ENCODE measurements at regions not wholly inside any gene's neighbourhood (a gene's known extent, or its start where the extent isn't known, plus 50 kb on each side); places are given as distances from the start of the nearest gene placed in this dataset.
A peak's percentile ranks its signal among the peaks of the same experiment; 100 is the strongest.
"Not testable (repeated sequence)": the region's sequence is repeated elsewhere in the genome, so short reads cannot be mapped to it uniquely, and the experiment has no call there.

DNA sequence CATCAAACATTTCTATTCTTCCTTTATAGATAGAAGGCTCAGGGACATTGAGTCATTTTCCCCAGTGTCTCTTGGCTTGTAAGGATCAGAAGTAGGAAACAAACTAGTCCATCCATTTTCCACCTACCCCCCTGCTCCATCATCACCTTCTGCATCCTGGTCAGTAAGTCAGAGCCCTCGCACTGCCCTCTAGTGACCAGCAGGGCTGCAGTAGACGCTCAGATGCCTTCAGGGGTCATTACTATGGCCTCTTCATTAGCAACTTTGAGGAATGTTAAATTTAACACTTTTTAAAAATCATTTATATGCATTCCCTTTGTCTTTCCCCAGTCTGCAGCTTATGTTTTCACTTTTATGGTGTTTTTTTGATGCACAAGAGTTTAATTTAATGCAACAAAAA lies 228.4 kb upstream of the PRSS1 start:
- not testable (repeated sequence) for H3K27me3 Mint-ChIP-seq; H3K4me3 Mint-ChIP-seq; H3K4me1 Mint-ChIP-seq (ENCODE audit: low read depth in 2 of 2); H3K36me3 Mint-ChIP-seq (ENCODE audit: insufficient read depth); H3K9me3 Mint-ChIP-seq; DNase-seq; H3K27ac Mint-ChIP-seq; ATAC-seq (replicated peaks)

DNA sequence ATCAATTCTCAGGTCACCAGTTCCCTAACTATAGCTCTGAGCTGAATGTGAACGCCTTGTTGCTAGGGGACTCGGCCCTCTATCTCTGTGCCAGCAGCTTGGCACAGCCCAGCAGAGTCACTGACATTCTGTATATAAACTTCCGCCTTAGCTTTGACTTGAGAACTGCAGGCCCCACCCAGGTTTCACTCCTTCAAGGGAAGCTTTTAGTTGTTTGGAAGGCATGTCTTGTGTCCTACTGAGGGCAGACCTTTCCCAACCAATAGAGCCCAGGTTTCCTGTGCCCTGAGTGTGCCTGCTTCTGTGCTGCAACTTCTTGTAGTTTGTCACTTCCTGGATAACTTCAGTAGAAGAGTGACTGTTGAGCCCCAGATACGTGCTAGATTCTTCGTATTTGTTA lies 228.8 kb upstream of the PRSS1 start:
- ATAC-seq (replicated peaks): peak; percentile 43
- H3K27ac Mint-ChIP-seq: peak overlapping the region in 1 of 2 donors; percentile 13
- H3K4me1 Mint-ChIP-seq (ENCODE audit: low read depth in 2 of 2); DNase-seq; H3K36me3 Mint-ChIP-seq (ENCODE audit: insufficient read depth); H3K4me3 Mint-ChIP-seq; H3K9me3 Mint-ChIP-seq; H3K27me3 Mint-ChIP-seq: not testable (repeated sequence)

GRCh38 chr7:142519079-142520078 lies 229.9 kb upstream of the PRSS1 start:
- no peak for ATAC-seq (replicated peaks)
- Mint-ChIP-seq H3K9me3 (no peaks in the 10 kb centered on the region), H3K4me1 (ENCODE audit: low read depth in 2 of 2) (peaks cover 3 to 5% of the 10 kb centered on the region in 2 donors), H3K27me3 (peaks cover 0 to 9% of the 10 kb centered on the region in 2 donors), H3K36me3 (ENCODE audit: insufficient read depth) (no peaks in the 10 kb centered on the region), H3K27ac (peak overlapping the region; percentile 13 to 55), H3K4me3 (no peak overlapping the region)
- DNase-seq: no peak

DNA sequence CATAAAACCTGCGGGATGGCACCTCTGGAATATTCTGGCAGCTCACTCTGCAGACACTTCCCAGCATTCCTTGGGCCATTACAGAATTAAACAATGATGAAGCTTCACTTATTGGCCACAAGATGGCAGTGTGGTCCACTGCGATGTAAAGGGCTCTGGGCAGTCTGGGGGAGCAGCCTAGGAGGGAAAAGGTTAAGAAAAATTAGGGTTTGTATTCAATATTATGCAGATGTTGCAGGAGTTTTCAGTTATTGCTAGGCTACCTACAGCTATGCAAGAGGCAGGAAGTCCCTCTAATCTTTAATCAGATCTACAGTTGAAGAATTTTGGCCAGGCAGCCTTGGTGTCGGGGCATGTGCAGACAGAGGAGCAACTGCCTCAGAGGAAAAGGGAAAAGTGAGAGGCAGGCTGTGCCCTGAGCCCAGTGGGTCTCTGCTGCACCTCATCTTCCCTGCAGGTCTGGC lies 233.2 kb upstream of the PRSS1 start:
- Mint-ChIP-seq H3K4me1 (ENCODE audit: low read depth in 2 of 2) (peaks cover 3 to 5% of the 10 kb centered on the region in 2 donors), H3K27me3 (peaks cover 0 to 14% of the 10 kb centered on the region in 2 donors), H3K36me3 (ENCODE audit: insufficient read depth) (no peaks in the 10 kb centered on the region), H3K9me3 (no peaks in the 10 kb centered on the region), H3K4me3 (peak overlapping the region in 1 of 2 donors; percentile 30), H3K27ac (peak overlapping the region in 1 of 2 donors; percentile 3)
- ATAC-seq (replicated peaks) (peak; percentile 72), DNase-seq (peak in 2 of 3 experiments; percentile 4 to 13)

DNA sequence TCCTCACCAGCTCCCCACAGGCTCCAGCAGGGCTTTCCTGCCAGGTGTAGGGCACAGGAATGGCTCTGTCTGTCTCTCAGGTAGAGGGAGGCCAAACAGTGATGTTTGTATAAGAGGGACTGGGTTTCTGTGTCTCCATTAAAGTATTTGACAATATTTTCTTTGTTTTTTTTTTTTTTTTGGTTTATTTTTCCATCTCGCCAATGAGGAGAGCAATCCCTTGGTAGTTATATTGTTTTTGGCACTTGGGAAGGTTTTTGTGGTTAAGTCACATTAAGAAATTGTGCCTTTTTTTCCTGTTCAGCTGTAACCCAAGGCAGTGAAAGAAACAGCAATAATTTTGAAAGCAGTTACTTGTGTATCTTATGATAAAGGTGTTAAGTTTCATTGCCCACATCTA lies 234.6 kb upstream of the PRSS1 start:
- ATAC-seq (replicated peaks); H3K4me1 Mint-ChIP-seq (ENCODE audit: low read depth in 2 of 2): not testable (repeated sequence)

GRCh38 chr7:142513178-142513955 lies 235.9 kb upstream of the PRSS1 start:
- ATAC-seq (replicated peaks): no peak
- peaks cover 3 to 5% of the 10 kb centered on the region in 2 donors for H3K4me1 Mint-ChIP-seq (ENCODE audit: low read depth in 2 of 2)
- H3K27me3 Mint-ChIP-seq: peaks cover 11 to 21% of the 10 kb centered on the region in 2 donors
- no peak overlapping the region for H3K27ac Mint-ChIP-seq
- no peak overlapping the region for H3K4me3 Mint-ChIP-seq
- H3K36me3 Mint-ChIP-seq (ENCODE audit: insufficient read depth): no peaks in the 10 kb centered on the region
- DNase-seq: no peak
- H3K9me3 Mint-ChIP-seq: no peaks in the 10 kb centered on the region

More for the DNA sequence above, 234.6 kb upstream of the PRSS1 start:
- not testable (repeated sequence) for H3K27ac Mint-ChIP-seq; H3K36me3 Mint-ChIP-seq (ENCODE audit: insufficient read depth); DNase-seq; H3K9me3 Mint-ChIP-seq; H3K4me3 Mint-ChIP-seq
- peaks cover 0 to 21% of the 10 kb centered on the region in 2 donors for H3K27me3 Mint-ChIP-seq

- Mint-ChIP-seq H3K4me1 (ENCODE audit: low read depth in 2 of 2) (peaks cover 5% of the 10 kb centered on the region in 2 donors), H3K27me3 (peaks cover 17 to 21% of the 10 kb centered on the region in 2 donors), H3K9me3 (no peaks in the 10 kb centered on the region), H3K27ac (peak overlapping the region in 1 of 2 donors; percentile 13), H3K4me3 (no peak overlapping the region), H3K36me3 (ENCODE audit: insufficient read depth) (no peaks in the 10 kb centered on the region)
- DNase-seq: no peak
- ATAC-seq (replicated peaks): no peak
These were observed 237.5 kb upstream of the PRSS1 start for GRCh38 chr7:142511801-142512200.

DNA sequence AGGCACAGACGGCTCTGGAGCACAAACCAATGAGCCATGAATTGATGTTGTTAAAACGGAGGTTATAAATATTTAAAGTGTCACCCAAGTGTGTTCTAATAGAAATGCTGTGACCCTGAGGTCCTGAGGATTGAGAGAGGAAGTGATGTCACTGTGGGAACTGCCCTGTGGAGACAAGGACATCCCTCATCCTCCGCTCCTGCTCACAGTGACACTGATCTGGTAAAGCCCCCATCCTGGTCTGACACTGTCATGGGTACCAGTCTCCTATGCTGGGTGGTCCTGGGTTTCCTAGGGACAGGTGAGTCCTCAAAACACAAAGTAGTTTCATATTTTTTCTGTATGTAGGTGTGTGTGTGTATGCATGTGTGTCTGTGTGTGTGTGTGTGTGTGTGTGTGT lies 237.9 kb upstream of the PRSS1 start:
- Mint-ChIP-seq H3K4me3 (no peak overlapping the region), H3K27ac (no peak overlapping the region), H3K36me3 (ENCODE audit: insufficient read depth) (no peaks in the 10 kb centered on the region), H3K4me1 (ENCODE audit: low read depth in 2 of 2) (peaks cover 4 to 5% of the 10 kb centered on the region in 2 donors), H3K27me3 (peaks cover 17 to 20% of the 10 kb centered on the region in 2 donors), H3K9me3 (no peaks in the 10 kb centered on the region)
- ATAC-seq (replicated peaks) (no peak), DNase-seq (no peak)

GRCh38 chr7:142509235-142509634 lies 240.0 kb upstream of the PRSS1 start:
- DNase-seq; ATAC-seq (replicated peaks); H3K27ac Mint-ChIP-seq; H3K4me3 Mint-ChIP-seq; H3K4me1 Mint-ChIP-seq (ENCODE audit: low read depth in 2 of 2); H3K9me3 Mint-ChIP-seq; H3K36me3 Mint-ChIP-seq (ENCODE audit: insufficient read depth): not testable (repeated sequence)
- peaks cover 26 to 29% of the 10 kb centered on the region in 2 donors for H3K27me3 Mint-ChIP-seq

GRCh38 chr7:142508251-142508650 lies 241.0 kb upstream of the PRSS1 start:
- DNase-seq (no peak), ATAC-seq (replicated peaks) (no peak)
- H3K36me3 Mint-ChIP-seq (ENCODE audit: insufficient read depth): no peaks in the 10 kb centered on the region
- no peaks in the 10 kb centered on the region for H3K9me3 Mint-ChIP-seq
- H3K27me3 Mint-ChIP-seq: peaks cover 28 to 30% of the 10 kb centered on the region in 2 donors
- H3K27ac Mint-ChIP-seq: no peak overlapping the region
- H3K4me3 Mint-ChIP-seq: no peak overlapping the region
- peaks cover 0 to 2% of the 10 kb centered on the region in 2 donors for H3K4me1 Mint-ChIP-seq (ENCODE audit: low read depth in 2 of 2)

- H3K27ac Mint-ChIP-seq: no peak overlapping the region
- peaks cover 28 to 30% of the 10 kb centered on the region in 2 donors for H3K27me3 Mint-ChIP-seq
- H3K9me3 Mint-ChIP-seq: no peaks in the 10 kb centered on the region
- no peaks in the 10 kb centered on the region for H3K36me3 Mint-ChIP-seq (ENCODE audit: insufficient read depth)
- ATAC-seq (replicated peaks) (no peak), DNase-seq (no peak)
- H3K4me3 Mint-ChIP-seq: no peak overlapping the region
- H3K4me1 Mint-ChIP-seq (ENCODE audit: low read depth in 2 of 2): peaks cover 0 to 2% of the 10 kb centered on the region in 2 donors
These were observed 241.5 kb upstream of the PRSS1 start for GRCh38 chr7:142507799-142508198.

DNA sequence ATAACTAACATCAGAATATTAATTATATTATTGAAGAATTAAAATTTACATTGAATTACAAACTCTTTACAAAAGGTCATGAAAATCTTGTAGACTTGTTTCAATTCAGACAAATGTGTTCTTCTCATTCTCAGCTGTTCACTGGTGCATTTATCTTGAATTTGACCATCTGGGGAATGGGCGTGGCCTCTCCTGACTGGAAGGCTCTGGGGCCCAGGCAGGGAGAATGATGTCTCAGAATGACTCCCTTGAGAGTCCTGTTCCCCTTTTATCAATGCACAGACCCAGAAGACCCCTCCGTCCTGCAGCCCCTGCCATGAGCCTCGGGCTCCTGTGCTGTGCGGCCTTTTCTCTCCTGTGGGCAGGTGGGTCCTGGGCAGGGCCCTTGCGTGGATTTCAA lies 242.2 kb upstream of the PRSS1 start:
- ATAC-seq (replicated peaks); H3K27ac Mint-ChIP-seq; H3K4me1 Mint-ChIP-seq (ENCODE audit: low read depth in 2 of 2); H3K4me3 Mint-ChIP-seq; H3K36me3 Mint-ChIP-seq (ENCODE audit: insufficient read depth); H3K9me3 Mint-ChIP-seq; DNase-seq: not testable (repeated sequence)
- peaks cover 28 to 30% of the 10 kb centered on the region in 2 donors for H3K27me3 Mint-ChIP-seq

DNA sequence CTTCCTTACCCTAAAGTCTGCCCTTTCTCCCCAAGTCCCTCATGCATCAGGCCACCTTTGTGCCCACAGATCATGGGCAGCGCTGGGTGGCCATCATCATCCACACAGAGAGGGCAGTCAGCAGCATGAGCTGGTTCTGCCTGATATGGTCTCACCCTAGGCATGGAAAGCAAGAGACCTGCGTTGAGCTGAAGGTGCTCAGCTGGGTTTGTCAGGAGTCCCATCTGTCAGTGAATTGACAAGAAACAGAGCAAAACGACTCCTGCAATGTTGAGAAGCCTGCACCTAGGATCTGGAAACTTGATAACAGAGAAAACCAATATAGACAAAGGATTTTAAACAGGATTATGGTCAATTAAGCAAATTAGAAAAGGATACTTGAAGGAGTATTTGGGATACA lies 242.7 kb upstream of the PRSS1 start:
- no peak overlapping the region for H3K27ac Mint-ChIP-seq
- ATAC-seq (replicated peaks): no peak
- no peak for DNase-seq
- no peaks in the 10 kb centered on the region for H3K36me3 Mint-ChIP-seq (ENCODE audit: insufficient read depth)
- H3K4me1 Mint-ChIP-seq (ENCODE audit: low read depth in 2 of 2): peaks cover 0 to 2% of the 10 kb centered on the region in 2 donors
- H3K4me3 Mint-ChIP-seq: no peak overlapping the region
- peaks cover 28 to 30% of the 10 kb centered on the region in 2 donors for H3K27me3 Mint-ChIP-seq
- H3K9me3 Mint-ChIP-seq: no peaks in the 10 kb centered on the region
